ENCODE measurements at regions not wholly inside any gene's neighbourhood (a gene's known extent, or its start where the extent isn't known, plus 50 kb on each side); places are given as distances from the start of the nearest gene placed in this dataset.

DNA sequence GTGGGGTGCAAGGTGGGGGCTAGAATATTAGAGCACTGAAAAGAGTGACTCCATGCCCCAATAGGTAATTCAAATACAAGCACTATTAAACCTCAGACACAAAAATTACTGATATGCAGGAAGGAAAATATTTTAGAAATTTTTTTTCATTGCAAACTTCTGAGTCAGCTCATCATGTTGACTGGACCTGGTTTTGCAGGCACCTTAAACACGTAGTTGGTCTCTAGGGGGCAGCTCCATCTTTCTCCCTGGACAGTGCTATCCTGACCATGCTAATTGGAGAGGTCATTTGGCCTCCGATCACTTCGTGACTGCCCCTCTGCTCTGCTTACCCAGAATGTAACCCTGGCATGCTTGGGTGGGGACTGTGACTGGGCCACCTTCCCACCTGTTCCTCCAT is 368.4 kb upstream of the MKI67 start:
- Mint-ChIP-seq H3K9me3 (no peaks in the 10 kb centered on the region), H3K27ac (no peak overlapping the region), H3K4me1 (ENCODE audit: low read depth) (no peaks in the 10 kb centered on the region), H3K27me3 (ENCODE audit: low read depth) (no peaks in the 10 kb centered on the region), H3K4me3 (ENCODE audit: low read depth) (no peak overlapping the region), H3K36me3 (ENCODE audit: low read depth) (no peaks in the 10 kb centered on the region)
- intact Hi-C loops (cut with micrococcal nuclease): no loop called here
- DNase-seq (ENCODE audit: low spot score): no peak

DNA sequence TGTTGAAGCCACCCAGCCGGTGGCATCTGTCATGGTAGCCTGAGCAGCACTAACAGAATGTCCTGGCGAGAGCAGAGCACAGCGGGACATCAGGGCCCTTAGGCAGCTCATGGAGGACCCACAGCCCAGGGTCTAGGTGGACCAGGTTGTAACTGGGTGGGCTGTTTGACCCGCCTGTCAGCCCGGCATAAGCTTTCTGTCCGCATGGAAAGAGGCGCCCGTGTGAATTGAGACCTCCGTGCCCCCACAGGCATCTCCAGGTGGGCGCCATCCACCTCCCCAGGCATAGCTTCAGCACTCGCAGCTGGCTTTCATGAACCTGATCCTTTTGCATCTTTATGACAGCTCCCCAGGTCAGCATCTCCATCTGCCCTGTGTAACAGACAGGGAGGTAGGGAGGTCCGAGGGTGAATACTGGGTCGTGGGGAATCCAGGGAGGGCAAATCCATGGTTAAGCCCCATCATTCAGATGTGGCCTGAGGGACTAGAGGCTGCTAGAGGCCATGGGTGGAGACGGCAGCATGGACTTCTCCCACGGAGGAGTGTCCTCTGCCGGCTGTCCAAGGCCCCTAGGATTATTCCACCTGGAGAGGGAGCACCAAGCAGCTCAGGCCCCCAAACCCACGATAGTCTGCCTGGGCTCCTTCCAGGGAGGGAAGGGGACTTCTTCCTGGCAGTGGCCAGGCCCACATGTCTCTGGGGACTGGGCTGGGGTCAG is 371.6 kb upstream of the MKI67 start:
- intact Hi-C loops (cut with micrococcal nuclease): no loop called here
- H3K27me3 Mint-ChIP-seq (ENCODE audit: low read depth): no peaks in the 10 kb centered on the region
- H3K9me3 Mint-ChIP-seq: no peaks in the 10 kb centered on the region
- no peaks in the 10 kb centered on the region for H3K36me3 Mint-ChIP-seq (ENCODE audit: low read depth)
- no peaks in the 10 kb centered on the region for H3K4me1 Mint-ChIP-seq (ENCODE audit: low read depth)
- no peak overlapping the region for H3K27ac Mint-ChIP-seq
- H3K4me3 Mint-ChIP-seq (ENCODE audit: low read depth): no peak overlapping the region
- DNase-seq (ENCODE audit: low spot score): no peak

DNA sequence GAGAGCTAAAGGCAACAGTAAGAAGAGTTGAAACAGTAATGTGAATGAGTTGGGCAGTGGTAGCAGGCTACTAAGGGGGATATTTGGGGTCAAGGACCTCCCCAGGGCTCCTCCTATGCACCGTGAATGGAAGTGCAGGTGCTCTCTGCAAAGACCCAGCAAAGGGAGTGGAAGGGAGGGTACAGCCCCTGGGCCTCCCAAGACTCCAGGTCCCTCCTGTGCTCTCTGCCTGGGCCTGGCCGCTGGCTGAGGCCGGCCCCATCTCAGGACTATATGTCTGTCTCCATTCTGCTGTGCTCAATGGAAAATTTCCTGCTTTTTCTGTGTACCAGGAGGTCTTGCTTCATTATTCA is 372.1 kb upstream of the MKI67 start:
- Mint-ChIP-seq H3K4me3 (ENCODE audit: low read depth) (no peak overlapping the region), H3K36me3 (ENCODE audit: low read depth) (no peaks in the 10 kb centered on the region), H3K27ac (no peak overlapping the region), H3K27me3 (ENCODE audit: low read depth) (no peaks in the 10 kb centered on the region), H3K9me3 (no peaks in the 10 kb centered on the region), H3K4me1 (ENCODE audit: low read depth) (no peaks in the 10 kb centered on the region)
- DNase-seq (ENCODE audit: low spot score): no peak
- intact Hi-C loops (cut with micrococcal nuclease): no loop called here

DNA sequence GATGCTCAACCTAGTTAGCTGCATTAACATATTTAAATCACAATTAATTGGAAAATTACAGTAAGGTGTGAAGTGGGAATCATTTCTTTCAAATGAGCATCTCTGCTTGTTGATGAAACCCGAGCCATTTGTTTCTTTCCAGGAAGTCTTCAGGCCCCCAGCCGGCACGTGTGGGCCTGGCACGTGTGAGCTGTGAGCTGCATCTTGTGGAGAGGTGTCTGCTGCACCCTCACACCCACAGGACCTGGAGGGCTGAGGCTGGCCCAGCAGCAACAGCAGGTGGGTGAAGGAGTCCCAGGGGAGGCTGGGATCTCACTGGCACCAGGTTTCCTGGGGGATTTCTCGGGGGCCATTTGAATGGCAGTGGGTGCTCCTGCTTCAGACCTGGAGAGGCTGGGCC is 372.5 kb upstream of the MKI67 start:
- no peak overlapping the region for H3K27ac Mint-ChIP-seq
- intact Hi-C loops (cut with micrococcal nuclease): no loop called here
- H3K4me1 Mint-ChIP-seq (ENCODE audit: low read depth): no peaks in the 10 kb centered on the region
- H3K36me3 Mint-ChIP-seq (ENCODE audit: low read depth): no peaks in the 10 kb centered on the region
- no peak for DNase-seq (ENCODE audit: low spot score)
- H3K27me3 Mint-ChIP-seq (ENCODE audit: low read depth): no peaks in the 10 kb centered on the region
- H3K9me3 Mint-ChIP-seq: no peaks in the 10 kb centered on the region
- no peak overlapping the region for H3K4me3 Mint-ChIP-seq (ENCODE audit: low read depth)

DNA sequence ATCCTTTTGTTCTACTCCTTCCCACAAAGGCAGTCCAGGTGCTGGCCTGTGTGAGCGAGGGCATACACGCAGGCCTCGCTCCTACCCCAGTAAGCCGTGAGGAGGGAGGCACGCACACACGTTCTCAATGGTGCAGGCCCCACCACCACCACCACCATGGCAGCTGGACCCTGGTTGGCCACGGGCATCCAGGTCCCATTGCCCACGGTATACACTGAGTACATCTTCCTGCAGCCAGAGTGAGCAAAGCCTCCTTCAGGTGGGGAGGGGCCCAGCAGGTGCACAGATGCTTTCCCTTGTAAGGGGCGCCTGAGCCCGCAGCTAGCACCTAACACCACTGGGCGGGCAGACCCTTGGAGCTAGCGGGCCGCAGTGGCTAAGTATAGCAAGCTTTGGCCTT is 373.3 kb upstream of the MKI67 start:
- Mint-ChIP-seq H3K4me3 (ENCODE audit: low read depth) (no peak overlapping the region), H3K27ac (no peak overlapping the region), H3K4me1 (ENCODE audit: low read depth) (no peaks in the 10 kb centered on the region), H3K36me3 (ENCODE audit: low read depth) (no peaks in the 10 kb centered on the region), H3K27me3 (ENCODE audit: low read depth) (no peaks in the 10 kb centered on the region), H3K9me3 (no peaks in the 10 kb centered on the region)
- no peak for DNase-seq (ENCODE audit: low spot score)
- intact Hi-C loops (cut with micrococcal nuclease): no loop called here

DNA sequence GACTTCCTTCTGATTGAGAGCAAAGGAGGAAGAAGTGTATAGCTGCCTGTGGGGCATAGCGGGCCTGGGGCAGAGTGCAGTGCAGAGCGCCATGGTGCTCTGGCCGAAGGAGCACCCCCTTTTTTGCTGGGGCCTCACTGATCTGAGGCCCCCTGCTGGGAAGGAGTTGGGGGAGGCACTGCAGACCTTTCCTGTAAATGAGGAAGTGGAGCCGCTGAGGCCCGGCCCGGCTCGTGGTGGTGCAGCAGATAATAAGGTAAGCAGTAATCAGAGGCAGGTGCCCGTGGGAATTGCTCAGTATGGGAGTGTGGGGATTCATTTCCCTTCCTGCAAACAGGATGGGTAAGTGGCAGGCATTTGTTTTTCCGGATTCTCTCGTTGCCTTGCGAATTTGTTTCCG is 373.7 kb upstream of the MKI67 start:
- Mint-ChIP-seq H3K9me3 (no peaks in the 10 kb centered on the region), H3K27me3 (ENCODE audit: low read depth) (no peaks in the 10 kb centered on the region), H3K4me3 (ENCODE audit: low read depth) (no peak overlapping the region), H3K4me1 (ENCODE audit: low read depth) (no peaks in the 10 kb centered on the region), H3K36me3 (ENCODE audit: low read depth) (no peaks in the 10 kb centered on the region), H3K27ac (no peak overlapping the region)
- intact Hi-C loops (cut with micrococcal nuclease): no loop called here
- no peak for DNase-seq (ENCODE audit: low spot score)

DNA sequence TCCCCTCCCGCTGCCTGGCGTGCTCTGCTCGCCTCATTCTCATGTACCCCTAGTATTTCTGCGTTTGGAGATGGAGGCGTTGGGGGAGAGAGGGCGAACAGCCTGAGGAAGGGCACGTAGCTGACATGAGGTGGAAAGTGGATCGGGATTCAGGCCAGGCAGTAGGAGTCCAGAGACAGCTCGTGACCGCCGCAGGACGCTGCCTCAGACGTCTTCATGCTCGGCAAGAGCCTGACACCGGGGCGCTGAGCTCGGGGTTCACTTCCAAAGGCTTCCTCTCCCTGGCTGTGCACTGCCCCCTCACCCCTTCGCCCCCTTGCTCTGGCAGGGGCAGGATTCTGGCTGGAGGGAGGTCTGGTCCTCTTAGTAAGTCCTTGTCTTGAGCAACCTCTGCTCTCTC is 374.4 kb upstream of the MKI67 start:
- DNase-seq (ENCODE audit: low spot score): no peak
- Mint-ChIP-seq H3K4me1 (ENCODE audit: low read depth) (no peaks in the 10 kb centered on the region), H3K27me3 (ENCODE audit: low read depth) (no peaks in the 10 kb centered on the region), H3K27ac (no peak overlapping the region), H3K36me3 (ENCODE audit: low read depth) (no peaks in the 10 kb centered on the region), H3K9me3 (no peaks in the 10 kb centered on the region), H3K4me3 (ENCODE audit: low read depth) (no peak overlapping the region)
- intact Hi-C loops (cut with micrococcal nuclease): no loop called here

DNA sequence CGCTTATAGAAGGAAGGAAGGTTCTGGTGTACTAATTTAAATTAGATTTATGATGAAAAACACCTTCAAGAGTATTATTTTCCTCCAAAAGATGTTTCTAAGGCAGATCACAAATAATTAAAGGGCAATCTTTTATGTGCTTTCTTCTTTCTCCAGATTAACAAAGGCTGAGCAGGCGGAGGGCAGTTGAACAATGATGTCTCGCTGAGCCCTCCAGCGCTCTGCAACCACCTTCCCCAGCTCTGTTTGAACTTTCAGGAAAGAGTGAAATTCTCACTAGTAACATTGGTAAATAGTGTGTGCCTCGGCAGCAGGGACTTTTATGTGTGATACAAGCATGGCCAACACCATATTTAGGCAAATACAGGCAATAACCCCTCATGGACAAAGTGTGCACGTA is 379.1 kb upstream of the MKI67 start:
- no peaks in the 10 kb centered on the region for H3K27me3 Mint-ChIP-seq (ENCODE audit: low read depth)
- no peak overlapping the region for H3K27ac Mint-ChIP-seq
- H3K4me3 Mint-ChIP-seq (ENCODE audit: low read depth): no peak overlapping the region
- intact Hi-C loops (cut with micrococcal nuclease): no loop called here
- no peaks in the 10 kb centered on the region for H3K36me3 Mint-ChIP-seq (ENCODE audit: low read depth)
- DNase-seq (ENCODE audit: low spot score): no peak
- H3K9me3 Mint-ChIP-seq: no peaks in the 10 kb centered on the region
- no peaks in the 10 kb centered on the region for H3K4me1 Mint-ChIP-seq (ENCODE audit: low read depth)

DNA sequence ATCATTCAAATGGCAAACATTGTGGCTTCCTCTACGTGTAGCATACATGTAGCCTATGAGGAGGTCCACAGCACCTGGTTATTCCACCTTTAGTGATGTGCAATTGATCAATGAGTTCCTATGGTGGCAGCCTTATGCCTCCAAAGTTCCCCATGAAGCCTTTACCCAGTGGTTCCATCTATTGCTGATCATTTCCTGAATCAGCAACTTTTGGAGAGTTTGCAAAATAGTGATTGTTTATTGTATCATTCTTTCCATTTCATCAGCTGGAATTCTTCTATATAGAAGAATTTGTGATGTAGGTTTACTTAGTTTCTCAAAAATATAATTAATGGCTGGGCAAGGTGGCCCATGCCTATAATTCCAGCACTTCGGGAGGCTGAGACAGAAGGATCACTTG is 380.2 kb upstream of the MKI67 start:
- H3K27ac Mint-ChIP-seq: no peak overlapping the region
- DNase-seq (ENCODE audit: low spot score): no peak
- H3K27me3 Mint-ChIP-seq (ENCODE audit: low read depth): no peaks in the 10 kb centered on the region
- H3K36me3 Mint-ChIP-seq (ENCODE audit: low read depth): no peaks in the 10 kb centered on the region
- intact Hi-C loops (cut with micrococcal nuclease): no loop called here
- H3K4me1 Mint-ChIP-seq (ENCODE audit: low read depth): no peaks in the 10 kb centered on the region
- H3K9me3 Mint-ChIP-seq: no peaks in the 10 kb centered on the region
- no peak overlapping the region for H3K4me3 Mint-ChIP-seq (ENCODE audit: low read depth)

DNA sequence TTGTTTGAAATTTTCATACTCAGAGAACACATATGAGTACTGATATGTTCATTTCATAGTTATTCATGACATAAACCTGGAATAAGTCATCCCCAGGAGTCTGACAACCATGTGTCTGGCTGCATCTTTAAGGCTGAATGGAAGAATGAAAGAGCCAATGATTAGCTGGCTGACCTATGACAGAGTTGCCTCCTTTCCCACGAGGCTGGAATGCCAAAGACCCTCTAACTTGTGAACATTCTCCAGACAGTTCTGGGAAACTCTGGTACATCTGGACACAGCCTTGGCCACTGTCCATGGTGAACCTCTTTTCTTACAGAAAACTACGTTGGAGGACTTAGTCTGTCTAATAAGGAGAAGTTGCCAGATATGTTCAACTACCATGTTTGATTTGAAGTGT is 380.8 kb upstream of the MKI67 start:
- Mint-ChIP-seq H3K9me3 (no peaks in the 10 kb centered on the region), H3K36me3 (ENCODE audit: low read depth) (no peaks in the 10 kb centered on the region), H3K4me3 (ENCODE audit: low read depth) (no peak overlapping the region), H3K4me1 (ENCODE audit: low read depth) (no peaks in the 10 kb centered on the region), H3K27ac (no peak overlapping the region), H3K27me3 (ENCODE audit: low read depth) (no peaks in the 10 kb centered on the region)
- intact Hi-C loops (cut with micrococcal nuclease): no loop called here
- DNase-seq (ENCODE audit: low spot score): no peak

DNA sequence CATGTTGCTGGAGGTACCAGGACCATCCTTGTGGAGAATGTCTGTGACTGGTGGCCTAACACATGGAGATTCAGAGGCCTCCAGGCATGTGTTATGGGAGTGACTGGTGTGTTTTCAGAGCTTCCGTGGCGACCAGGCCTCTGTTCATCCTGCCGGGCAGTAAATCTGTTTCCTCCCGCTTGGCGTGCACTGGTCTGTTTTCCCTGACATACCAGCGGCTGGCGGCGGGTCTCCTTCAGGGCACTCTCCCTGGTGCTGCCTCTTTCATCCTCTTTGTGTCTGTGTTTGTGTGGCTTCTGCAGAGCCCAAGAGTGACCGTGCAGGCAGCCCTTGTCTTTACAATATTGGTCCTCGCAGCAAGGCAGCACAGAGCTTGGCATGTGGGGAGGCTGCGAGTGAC is 385.1 kb upstream of the MKI67 start:
- Mint-ChIP-seq H3K27me3 (ENCODE audit: low read depth) (no peaks in the 10 kb centered on the region), H3K36me3 (ENCODE audit: low read depth) (no peaks in the 10 kb centered on the region), H3K4me1 (ENCODE audit: low read depth) (no peaks in the 10 kb centered on the region), H3K27ac (no peak overlapping the region), H3K9me3 (no peaks in the 10 kb centered on the region), H3K4me3 (ENCODE audit: low read depth) (no peak overlapping the region)
- intact Hi-C loops (cut with micrococcal nuclease): no loop called here
- DNase-seq (ENCODE audit: low spot score): no peak

DNA sequence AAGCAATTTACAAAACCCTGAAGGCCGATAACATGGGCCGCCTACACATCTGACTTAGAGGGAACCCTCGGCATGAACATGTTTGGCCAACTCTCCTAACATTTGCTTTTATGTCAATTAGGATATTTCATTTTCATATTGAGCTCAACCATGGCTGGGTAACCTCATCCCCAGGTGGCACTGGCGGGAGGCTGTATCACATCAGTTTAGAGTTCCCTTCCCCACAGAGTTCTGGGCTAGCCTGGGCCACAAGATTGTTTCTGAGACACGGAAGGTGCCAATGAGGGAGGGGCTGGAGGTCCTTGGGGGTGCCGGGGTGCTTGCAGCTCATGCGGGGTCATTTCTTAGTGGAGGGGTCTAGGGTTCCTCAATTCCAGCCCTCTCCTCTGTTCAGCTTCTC is 386.5 kb upstream of the MKI67 start:
- no peaks in the 10 kb centered on the region for H3K36me3 Mint-ChIP-seq (ENCODE audit: low read depth)
- no peak overlapping the region for H3K4me3 Mint-ChIP-seq (ENCODE audit: low read depth)
- no peak for DNase-seq (ENCODE audit: low spot score)
- H3K9me3 Mint-ChIP-seq: no peaks in the 10 kb centered on the region
- H3K4me1 Mint-ChIP-seq (ENCODE audit: low read depth): no peaks in the 10 kb centered on the region
- H3K27ac Mint-ChIP-seq: no peak overlapping the region
- no peaks in the 10 kb centered on the region for H3K27me3 Mint-ChIP-seq (ENCODE audit: low read depth)
- intact Hi-C loops (cut with micrococcal nuclease): no loop called here

DNA sequence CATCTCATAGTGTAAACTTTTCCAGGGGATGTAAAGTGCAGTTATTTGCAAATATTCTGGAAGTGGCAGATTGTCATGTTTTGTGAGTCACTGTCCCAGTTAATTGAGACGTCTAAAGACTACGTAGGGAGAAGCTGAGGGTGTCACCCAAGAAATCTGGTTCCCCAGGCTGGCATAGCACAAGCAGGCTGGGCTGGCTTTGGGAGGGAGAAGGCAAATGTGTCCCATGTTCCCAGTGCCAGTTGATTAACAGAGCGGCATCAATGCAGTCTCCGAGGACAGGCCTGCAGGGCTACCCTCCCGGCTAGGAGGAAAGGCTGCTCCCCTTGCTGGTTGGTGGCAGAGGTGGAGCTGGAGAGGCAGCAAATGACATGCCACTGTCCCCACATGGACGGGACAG is 388.3 kb upstream of the MKI67 start:
- H3K27ac Mint-ChIP-seq: no peak overlapping the region
- no peaks in the 10 kb centered on the region for H3K27me3 Mint-ChIP-seq (ENCODE audit: low read depth)
- H3K36me3 Mint-ChIP-seq (ENCODE audit: low read depth): no peaks in the 10 kb centered on the region
- H3K9me3 Mint-ChIP-seq: no peaks in the 10 kb centered on the region
- DNase-seq (ENCODE audit: low spot score): no peak
- no peaks in the 10 kb centered on the region for H3K4me1 Mint-ChIP-seq (ENCODE audit: low read depth)
- intact Hi-C loops (cut with micrococcal nuclease): no loop called here
- H3K4me3 Mint-ChIP-seq (ENCODE audit: low read depth): no peak overlapping the region

DNA sequence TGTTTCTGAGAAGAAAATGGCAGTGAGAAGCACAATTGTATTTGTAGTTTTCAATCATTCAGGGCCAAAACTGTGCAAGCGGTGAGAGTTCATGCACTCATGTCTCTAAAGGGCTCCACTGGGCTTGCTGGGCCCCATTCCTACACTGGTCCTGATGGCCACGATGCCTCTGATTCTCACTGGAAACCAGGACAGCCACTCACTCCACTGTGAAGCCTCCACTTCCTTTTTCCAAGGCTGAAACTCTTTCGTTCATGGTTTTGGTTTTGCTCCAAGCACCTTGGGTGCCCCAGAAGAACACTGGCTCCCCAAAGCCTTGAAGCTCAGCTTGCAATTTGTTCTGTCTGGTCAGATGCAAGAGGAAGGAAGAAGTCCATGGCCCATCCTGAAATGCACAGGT is 390.0 kb upstream of the MKI67 start:
- H3K4me3 Mint-ChIP-seq (ENCODE audit: low read depth): no peak overlapping the region
- H3K9me3 Mint-ChIP-seq: no peaks in the 10 kb centered on the region
- no peaks in the 10 kb centered on the region for H3K27me3 Mint-ChIP-seq (ENCODE audit: low read depth)
- H3K27ac Mint-ChIP-seq: no peak overlapping the region
- no peaks in the 10 kb centered on the region for H3K36me3 Mint-ChIP-seq (ENCODE audit: low read depth)
- DNase-seq (ENCODE audit: low spot score): no peak
- intact Hi-C loops (cut with micrococcal nuclease): no loop called here
- H3K4me1 Mint-ChIP-seq (ENCODE audit: low read depth): no peaks in the 10 kb centered on the region

Data from activated T-helper 2 cell treated with anti-CD3 and anti-CD28 coated beads, Interferon-gamma antibody, Interleukin-2, Interleukin-4, amounts not matched to agents 10 μg/mL and 5 μg/mL and 100 μg/mL, durations not matched to agents 14 hours and 24 hours and 36 hours (primary cell).